GM18873 (cell line): ENCODE measurements at regions not wholly inside any gene's neighbourhood (a gene's known extent, or its start where the extent isn't known, plus 50 kb on each side); places are given as distances from the start of the nearest gene placed in this dataset.
"Not testable (repeated sequence)": the region's sequence is repeated elsewhere in the genome, so short reads cannot be mapped to it uniquely, and the experiment has no call there.

Experiments used
- ATAC-seq: cut with Tn5 transposase; IDR thresholded peaks from one replicate; pipeline ENCODE4 v1.9.1; 2021; ENCODE audit warnings: mild to moderate bottlenecking, moderate library complexity, moderate number of reproducible peaks; ENCODE audit not compliant: unreplicated experiment, low FRiP score

DNA sequence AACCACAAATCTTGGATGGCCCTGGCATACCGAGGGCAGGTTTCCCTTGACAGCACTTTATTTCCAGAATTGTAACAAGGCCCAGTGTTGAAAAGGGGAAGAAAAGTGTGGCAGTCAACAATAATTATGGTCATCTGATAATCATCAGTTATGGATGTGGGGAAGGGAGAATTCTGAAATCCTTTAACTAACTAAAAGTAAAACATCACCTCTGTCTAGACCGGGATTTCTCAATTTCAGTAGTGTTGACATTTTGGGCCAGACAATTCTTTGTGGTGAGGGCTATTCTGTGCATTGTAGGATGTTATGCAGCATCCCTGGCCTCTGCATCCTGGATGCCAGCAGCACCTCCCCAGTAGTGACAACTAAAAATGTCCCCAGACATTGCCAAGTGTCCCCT, 140.4 kb downstream of the PSAT1 start:
- no peak for ATAC-seq

DNA sequence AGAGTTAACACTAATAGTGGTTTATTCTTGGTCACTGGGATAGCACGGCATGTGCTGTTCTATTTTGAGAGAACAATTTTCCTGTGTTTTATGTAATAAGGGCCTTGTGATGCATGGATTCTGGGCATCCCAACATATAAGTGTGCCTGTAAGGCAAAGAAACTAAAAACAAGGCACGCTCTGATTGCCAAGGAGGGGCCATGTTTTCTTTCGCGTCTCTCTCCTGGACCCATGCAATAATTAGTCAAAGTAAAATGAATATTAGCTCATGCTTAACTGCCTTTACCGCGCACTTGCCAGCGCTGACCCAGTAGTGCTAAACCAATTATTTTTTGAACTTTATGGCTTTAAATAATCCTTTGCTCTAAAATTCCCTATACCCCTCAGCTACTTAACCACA, 140.9 kb downstream of the PSAT1 start:
- no peak for ATAC-seq

DNA sequence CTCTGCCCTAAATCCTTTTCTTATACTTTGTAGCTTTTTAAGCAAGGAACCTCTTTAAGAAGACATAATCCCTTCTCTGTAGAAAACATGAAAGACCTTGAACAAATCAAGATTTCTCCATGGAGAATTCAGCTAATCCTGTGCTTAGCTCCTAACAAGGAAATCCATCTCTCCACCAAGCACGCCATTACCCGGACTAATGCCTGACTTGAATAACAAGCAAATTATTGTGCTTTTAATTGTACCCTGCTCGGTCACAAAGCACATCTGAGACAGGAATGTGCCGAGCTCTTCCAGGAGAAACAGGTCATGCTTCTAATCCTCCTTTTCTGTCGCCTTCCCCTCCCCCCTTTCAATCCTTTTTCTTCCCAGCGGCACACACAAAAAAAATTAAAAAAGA, 141.3 kb downstream of the PSAT1 start:
- ATAC-seq, result no peak

DNA sequence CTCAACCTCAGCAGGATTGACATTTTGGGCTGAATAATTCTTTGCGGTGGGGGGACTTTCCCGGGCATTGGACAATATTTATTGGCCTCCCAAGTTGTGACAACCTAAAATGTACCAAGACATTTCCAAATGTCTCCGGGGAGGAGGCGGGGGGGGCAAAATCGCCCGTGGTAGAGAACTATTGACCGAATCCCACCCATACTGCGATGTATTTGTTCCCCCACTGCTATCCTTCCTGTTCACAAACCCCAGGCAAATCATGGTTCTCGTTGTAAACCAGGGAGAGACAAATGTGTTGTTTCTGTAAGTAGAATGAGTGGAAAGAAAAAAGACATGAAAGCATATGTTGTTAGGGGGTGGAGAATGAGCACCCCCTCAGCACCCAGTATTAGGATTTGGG, 141.9 kb downstream of the PSAT1 start:
- no peak for ATAC-seq

DNA sequence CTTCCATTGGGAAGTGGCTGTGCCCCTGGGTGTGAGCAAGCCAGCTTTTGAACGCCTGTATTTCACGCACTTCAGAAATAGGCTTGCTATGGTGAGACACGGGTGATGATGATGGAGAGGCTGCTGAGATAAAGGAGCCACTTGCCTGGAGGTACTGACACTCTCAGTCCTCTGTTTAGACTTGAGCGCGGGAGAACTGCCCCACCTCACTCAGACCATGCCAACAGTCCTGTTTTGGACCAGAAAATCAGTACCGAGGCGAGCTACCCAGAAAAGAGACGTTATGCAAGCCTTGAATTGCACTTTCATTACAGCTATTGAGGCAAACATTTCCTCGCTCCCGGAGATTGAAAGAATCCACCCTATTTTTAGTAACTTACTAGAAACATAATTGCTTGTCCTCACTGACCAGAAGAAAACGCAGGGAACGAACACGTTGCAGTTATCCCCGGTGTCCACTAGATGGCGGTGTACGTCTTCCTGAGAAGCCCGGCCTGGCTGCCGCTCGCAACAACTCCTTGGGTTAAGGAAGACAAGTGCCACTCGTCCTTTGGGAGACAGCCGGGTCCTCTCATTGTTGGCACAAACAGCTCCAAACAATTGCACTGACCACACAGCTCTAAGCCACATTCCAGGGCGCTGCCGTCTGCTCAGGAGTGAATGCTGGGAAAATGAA, 142.4 kb downstream of the PSAT1 start:
- peak; percentile 86 for ATAC-seq

DNA sequence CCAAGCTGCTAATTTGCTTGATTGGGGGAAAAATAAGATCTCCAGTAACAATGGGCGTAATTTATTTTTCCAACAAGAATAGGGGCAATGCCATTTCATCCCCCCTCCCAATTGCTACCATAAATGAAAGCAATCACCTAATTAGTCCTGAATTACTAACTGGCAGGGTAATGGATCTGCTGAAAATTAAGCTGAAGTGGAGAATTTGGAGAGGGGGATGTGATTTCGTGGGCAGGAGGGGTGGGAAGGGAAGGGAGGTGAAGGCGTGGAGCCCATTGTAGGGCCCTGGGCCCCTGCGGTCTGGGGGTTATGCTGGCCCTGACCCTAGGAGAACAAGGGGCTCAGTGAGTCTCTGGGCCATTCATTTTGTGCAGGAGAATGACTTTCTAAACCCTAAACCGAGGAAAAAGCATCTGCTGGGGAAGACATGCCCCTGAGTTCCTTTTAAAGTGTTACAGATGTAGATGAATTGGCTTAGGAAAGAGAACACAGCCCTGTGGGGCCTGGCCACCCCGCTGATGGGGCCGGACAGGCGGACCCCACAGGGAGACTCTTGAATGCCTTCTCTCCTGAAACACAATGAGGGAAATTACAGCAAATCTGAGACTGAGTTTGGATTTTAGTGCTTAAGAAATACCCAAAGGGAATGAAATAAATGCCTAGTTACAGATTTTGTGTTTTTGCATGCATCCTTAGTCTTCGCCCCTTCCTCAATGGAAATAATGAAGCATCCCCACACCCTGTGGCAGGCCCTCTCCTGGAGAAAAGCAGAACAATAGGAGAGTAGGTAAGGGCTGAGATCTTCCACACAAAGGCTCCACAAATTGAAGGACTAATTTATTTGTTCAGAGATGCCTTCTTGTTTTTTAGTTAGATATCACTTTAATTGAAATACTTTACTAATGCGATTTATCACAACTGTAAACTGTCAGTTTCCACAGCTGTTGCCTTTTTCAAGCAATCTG, 143.2 kb downstream of the PSAT1 start:
- ATAC-seq, result no peak

DNA sequence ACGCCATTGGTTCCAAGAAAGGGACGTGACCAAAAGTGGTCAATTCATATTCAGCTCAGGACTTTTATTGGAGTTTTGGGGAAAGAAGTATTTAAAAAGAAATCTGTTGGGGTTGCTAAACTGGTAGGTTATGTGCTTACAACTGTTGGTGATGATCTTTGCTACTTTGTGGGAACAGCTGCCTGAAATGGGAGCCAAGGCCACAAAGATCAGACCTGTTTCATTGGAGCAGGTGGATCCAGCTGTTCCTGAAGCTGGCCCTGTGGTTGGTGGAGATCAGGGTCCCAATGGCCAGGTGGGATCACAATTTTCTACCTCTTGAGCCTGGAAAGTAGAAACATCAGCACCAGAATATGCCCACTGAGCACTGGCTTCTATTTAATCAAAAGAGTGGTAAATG, 144.5 kb downstream of the PSAT1 start:
- no peak for ATAC-seq

DNA sequence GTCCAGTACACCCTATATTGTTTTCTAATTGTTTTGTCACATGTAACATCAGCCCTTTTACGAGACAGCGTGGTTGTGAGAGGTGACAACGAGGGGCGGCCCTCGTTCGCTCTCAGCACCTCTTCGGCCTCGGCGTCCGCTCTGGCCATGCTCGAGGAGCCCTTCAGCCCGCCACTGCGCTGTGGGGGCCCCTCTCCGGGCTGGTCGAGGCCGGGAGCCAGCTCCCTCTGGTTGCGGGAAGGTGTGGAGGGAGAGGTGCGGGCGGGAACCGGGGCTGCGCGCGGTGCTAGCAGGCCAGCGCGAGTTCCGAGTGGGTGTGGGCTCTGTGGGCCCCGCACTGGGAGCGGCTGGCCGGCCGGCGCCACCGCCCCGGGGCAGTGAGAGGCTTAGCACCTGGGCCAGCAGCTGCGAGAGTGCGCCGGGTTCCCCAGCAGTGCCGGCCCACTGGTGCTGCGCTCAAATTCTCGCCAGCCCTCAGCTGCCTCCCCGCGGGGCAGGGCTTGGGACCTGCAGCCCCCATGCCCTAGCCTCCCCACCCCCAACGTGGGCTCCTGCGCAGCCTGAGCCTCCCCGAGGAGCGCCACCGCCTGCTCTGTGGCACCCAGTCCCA, 145.0 kb downstream of the PSAT1 start:
- no peak for ATAC-seq

DNA sequence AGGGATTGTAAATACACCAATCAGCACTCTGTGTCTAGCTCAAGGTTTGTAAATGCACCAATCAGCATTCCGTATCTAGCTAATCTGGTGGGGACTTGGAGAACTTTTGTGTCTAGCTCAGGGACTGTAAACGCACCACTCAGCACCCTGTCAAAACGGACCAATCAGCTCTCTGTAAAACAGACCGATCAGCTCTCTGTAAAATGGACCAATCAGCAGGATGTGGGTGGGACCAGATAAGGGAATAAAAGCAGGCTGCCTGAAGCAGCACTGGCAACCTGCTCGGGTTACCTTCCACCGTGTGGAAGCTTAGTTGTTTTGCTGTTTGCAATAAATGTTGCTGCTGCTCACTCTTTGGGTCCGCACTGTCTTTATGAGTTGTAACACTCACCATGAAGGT, 145.7 kb downstream of the PSAT1 start:
- not testable (repeated sequence) for ATAC-seq

DNA sequence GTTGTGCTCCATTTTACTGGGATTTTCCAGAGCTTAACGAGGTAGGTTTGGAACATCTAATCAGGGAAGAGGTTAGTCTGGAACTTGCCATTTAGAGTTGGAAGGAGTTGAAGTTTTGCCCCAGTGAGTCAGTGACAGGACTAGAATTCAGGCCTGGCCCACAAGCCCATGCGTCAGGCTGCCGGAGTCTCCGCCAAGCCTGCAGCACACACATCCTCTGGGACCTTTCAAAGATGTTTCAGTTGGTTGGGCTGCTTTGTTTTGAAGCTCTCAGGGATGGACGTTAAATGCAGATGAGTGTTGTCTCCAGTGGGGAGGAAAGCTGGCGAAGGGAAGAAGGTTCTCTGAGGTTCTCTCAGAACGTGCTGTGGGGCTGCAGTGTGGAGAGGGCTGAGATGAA, 147.0 kb downstream of the PSAT1 start:
- ATAC-seq, result no peak

DNA sequence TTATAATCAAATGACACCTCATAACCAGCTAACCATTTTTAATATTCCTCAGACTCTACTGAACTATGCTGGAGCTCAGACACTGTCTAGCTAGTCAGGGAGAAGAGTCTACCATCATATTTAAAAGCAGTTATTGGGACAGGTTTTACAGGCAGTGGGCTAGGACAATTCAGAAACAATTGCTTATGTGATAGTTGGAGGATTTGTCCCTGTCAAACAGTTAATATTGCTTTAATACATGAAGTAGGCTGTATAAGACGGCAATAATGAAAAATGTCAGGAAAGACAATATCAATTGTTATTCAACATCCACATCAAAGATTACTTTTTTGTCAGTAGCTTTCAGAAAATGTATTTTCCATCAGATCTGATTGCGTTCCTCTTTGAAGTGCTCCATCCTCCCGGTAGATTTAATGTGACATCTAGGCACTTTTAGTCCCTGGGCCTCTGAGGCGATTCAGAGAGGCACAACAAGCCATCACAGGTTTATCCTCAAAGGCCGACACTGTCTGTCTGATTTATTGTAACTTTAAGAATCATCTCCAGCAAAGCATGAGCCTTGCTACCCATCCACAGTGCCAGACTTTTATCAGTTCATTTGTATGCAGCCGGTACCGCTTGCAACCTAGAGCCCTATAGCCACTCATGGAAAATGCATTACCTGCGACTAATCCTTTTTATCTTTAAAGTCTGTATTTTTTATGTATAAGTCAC, 152.2 kb downstream of the PSAT1 start:
- ATAC-seq, result no peak

DNA sequence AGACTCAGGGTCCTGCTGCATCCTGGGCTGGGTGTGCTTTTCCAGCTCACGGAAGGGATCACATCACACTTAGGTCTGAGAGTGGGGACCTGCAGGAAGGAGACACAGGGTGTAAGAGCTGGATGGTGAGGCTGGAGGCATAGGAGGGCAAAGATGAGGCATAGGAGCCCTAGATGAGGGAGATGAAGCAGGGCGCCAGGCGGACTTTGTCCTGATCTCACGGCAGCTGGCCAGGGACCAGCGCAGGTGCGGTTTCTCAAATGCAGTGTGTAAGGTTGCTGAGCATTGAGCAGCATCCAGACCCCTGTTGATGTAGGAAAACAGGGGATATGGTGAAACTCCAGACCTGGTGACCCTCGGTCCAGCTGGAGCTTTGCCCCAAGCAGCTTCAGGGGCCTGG, 156.5 kb downstream of the PSAT1 start:
- ATAC-seq, result no peak

DNA sequence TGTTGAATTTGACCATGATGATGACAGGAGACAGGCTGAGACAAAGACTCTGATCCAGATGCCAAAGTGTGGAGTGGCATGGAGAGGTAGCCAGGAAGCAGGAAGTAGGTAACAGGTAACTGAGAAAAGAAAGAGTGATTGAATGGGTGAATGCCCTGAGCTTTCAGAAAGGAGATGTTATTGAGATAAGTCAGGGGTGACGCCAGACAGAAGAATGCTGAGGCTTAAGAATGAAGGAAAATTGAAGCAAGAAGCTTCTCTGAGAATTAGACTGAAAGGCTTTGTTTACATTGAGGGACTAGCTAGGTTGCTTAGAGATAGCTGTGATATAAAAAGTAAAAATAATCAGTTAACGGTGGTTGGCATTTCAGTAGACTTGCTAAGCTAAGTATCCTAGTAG, 165.7 kb downstream of the PSAT1 start:
- no peak for ATAC-seq

DNA sequence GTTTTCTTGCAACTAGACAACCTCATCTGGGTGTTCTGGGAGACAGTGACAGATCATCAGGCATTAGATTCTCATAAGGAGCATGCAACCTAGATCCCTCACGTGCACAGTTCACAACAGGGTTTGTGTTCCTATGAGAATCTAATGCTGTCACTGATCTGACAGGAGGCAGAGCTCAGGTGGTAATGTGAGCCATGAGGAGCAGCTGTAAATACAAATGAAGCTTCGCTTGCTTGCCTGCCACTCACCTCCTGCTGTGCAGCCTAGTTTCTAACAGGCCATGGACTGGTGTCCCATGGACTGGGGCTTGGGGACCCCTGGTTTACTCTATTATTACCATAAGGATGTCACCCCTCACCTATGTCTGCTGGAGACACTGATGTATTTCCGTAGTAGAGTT, 166.8 kb downstream of the PSAT1 start:
- ATAC-seq, result no peak

DNA sequence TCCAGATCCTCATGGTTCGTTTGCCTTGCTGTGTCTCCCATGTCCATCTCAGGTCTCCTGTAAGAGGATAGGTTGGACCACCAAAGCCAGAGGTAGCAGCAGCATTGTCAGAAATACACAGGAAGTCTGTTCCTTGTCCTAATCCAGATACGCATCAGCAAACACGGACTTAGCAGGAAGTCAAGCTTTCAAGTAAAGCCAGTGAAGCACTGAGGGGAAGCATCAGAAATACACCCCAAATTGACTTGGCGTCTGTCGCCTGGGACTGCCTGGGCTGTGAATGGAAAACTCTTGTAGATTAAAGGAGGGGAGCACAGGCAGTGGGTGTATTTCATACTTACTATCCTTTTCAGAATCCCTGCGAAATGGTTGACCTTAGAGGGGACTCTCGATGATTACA, 171.3 kb downstream of the PSAT1 start:
- ATAC-seq, result no peak

DNA sequence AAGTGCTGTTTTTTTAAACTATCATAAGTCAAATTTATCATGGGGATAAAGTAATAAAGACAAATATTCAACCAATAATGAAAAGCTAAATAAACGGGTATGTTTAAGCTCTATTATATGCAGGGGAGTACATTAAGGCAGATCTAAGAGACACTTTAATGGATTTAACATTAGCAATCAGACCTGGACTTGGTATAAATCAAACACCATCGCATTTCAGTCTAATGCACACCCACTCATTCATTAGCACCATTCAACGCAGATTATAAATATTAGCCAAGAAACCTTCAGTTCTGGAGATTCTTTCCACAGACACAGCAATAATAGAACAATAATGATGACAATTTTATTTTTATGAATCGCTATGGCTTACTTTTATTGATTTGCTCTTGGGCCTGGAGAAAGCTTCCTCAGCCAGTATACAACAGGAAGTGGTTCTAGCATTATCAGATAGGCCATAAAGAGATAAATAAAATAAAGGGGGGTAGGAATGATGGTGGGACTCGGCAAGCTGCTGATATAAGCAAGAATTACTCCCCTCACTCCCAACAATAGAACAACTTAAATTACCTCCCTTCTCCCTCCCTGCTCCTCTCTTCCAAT, 172.2 kb downstream of the PSAT1 start:
- no peak for ATAC-seq

DNA sequence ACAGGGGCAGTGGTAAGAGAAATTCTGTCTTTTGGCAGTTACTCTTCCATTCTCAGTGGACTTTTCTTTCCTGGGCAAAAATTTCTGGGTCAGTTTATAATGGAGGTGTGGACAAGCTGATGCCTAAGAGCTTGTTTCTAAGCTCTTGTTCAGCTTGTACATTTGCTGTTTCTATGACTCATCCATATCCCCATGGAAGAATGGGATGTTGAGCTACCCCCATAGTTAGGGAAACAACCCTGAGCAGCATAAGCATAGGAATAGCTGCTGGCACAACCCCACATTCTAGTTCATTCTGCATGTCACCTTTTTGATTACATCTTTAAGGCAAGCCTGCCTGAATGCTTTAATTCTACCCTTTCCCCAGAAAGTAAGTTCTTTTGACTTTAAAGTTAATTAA, 173.3 kb downstream of the PSAT1 start:
- ATAC-seq, result no peak

DNA sequence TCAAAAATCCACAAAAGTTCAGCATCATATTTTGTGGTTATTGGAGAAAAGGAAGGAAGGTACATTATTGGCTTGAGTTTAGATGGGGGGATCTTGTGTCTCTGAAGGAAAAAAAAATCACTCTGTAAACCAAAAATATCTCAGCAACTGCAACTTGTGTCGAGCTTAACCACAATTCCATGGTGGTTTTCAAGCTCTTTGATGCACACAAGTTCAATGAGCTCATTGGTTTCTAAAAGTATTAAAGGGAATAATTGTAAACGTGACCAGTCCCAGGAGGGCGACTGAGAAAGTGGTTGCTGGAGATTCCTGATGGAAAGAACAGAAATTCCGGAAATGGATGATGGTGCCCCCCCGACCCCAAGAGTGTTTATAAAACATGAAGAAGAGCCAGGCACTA, 173.8 kb downstream of the PSAT1 start:
- no peak for ATAC-seq

DNA sequence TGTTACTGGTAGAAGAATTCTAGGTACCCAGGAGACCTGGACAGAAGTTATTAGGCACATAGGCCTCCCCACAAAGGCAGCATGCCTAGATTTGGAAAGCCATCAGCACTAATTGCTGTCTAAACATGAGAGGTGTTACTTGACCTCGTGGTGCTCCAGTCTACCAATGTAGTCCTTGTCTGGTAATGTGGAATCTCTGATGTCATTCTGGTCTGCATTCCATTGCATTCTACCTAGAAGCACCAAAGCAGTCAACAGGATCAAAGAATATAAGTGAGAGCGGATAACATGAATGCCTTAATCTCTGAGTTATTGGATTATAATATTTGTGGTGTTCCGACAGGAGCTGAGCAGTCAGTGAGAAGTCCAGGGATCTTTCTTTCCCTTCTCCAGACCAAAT, 175.2 kb downstream of the PSAT1 start:
- ATAC-seq, result no peak

DNA sequence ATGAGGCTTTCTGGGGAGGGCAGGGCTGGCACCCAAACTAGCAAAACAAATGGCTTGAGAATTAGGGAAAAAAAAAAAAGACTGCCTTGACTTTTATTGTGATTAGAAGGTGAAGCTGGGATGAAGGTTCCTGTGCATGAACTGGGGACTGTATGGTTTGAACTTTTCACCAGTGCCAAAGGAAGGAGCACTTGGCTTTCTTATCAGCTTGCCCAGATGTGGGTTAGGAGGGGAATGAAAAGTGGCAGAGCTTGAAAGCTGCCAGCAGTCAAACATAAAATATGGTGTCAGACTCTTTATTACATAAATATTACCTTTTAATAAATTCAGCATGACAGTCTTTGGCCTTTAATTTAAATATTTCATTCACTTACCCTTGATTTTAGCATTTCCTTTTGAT, 182.5 kb downstream of the PSAT1 start:
- ATAC-seq, result no peak
